Upper lobe of right lung (tissue), 1 donor: ENCODE measurements at regions not wholly inside any gene's neighbourhood (a gene's known extent, or its start where the extent isn't known, plus 50 kb on each side); places are given as distances from the start of the nearest gene placed in this dataset.
"Not testable (repeated sequence)": the region's sequence is repeated elsewhere in the genome, so short reads cannot be mapped to it uniquely, and the experiment has no call there.

Experiments
- ATAC-seq: fragments of 200-7000 bp; cut with Tn5 transposase; one replicate; pipeline ENCODE4 v1.9.1; 2020; ENCODE audit warnings: mild to moderate bottlenecking, moderate library complexity
- DNase-seq: peaks from one replicate; pipeline ENCODE4 v3.0.0-alpha.2; 2020
- H3K27ac ChIP-seq: fragments of 200-600 bp; one replicate; pipeline ENCODE4 v1.8.0; 2022
- H3K27me3 ChIP-seq: fragments of 200-600 bp; one replicate; pipeline ENCODE4 v1.8.0; 2022; ENCODE audit warnings: mild to moderate bottlenecking
- H3K36me3 ChIP-seq: fragments of 200-600 bp; one replicate; pipeline ENCODE4 v1.8.0; 2022
- H3K4me1 ChIP-seq: fragments of 200-600 bp; one replicate; pipeline ENCODE4 v1.8.0; 2022
- H3K4me3 ChIP-seq: fragments of 200-600 bp; one replicate; pipeline ENCODE4 v1.8.0; 2022; ENCODE audit warnings: mild to moderate bottlenecking
- H3K9me3 ChIP-seq: fragments of 200-600 bp; one replicate; pipeline ENCODE4 v1.8.0; 2022
- intact Hi-C: fragments of 100-400 bp; cut with DNase I; formaldehyde crosslinking; loops from one replicate; pipeline ENCODE4 v1.11.0; 2022
- TF ChIP-seq, protein P1 (sequence below): fragments of 200-600 bp; IDR thresholded peaks from one replicate; pipeline ENCODE4 v1.8.0; 2022; ENCODE audit warnings: antibody characterized with exemption
- donor health status: DM: no; HTN: yes; CAD: no; lungs with severe emphysema.

DNA sequence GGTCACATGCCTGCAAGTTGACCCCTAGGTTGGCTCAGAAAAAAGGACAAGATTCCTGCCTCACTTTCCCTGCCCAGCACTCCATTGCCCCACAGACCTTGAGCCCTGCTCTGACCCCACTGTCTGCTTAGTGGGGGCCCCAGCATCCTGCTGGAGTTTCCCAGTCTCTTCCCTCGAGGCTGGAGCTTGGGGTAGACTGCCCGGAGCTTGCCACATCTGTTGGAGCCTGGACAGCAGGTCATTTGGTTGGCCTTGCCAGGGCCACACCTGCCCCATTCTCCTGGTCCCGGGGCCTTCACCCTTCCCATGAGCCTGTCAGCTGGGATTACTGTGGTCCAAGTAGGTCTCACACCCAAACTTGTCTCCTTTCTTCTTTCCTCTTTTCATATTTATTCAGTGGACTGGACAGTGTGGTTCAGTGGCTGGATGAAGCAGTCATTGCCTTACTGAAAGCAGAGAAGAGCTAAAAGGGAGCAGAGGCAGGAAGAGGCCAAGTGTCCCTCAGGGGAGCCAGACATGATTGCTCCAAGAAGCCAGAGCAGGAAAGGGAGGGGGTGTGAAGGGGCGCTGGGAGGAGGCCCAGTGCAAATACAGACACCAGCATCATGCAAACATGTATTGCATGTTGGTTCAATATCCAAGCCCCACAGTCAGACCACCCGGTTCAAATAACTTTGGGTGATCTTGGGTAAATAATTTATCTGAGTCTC is 56.2 kb upstream of the CACUL1 start:
- H3K9me3 ChIP-seq = no peaks in the 10 kb centered on the region
- no peaks in the 10 kb centered on the region for H3K27me3 ChIP-seq
- TF ChIP-seq, protein P1, sequence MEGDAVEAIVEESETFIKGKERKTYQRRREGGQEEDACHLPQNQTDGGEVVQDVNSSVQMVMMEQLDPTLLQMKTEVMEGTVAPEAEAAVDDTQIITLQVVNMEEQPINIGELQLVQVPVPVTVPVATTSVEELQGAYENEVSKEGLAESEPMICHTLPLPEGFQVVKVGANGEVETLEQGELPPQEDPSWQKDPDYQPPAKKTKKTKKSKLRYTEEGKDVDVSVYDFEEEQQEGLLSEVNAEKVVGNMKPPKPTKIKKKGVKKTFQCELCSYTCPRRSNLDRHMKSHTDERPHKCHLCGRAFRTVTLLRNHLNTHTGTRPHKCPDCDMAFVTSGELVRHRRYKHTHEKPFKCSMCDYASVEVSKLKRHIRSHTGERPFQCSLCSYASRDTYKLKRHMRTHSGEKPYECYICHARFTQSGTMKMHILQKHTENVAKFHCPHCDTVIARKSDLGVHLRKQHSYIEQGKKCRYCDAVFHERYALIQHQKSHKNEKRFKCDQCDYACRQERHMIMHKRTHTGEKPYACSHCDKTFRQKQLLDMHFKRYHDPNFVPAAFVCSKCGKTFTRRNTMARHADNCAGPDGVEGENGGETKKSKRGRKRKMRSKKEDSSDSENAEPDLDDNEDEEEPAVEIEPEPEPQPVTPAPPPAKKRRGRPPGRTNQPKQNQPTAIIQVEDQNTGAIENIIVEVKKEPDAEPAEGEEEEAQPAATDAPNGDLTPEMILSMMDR = no peak
- DNase-seq = peak; percentile 39
- no peaks in the 10 kb centered on the region for H3K4me1 ChIP-seq
- no peak overlapping the region for H3K27ac ChIP-seq
- H3K36me3 ChIP-seq = no peaks in the 10 kb centered on the region
- intact Hi-C loops = no loop called here
- no peak overlapping the region for H3K4me3 ChIP-seq
- no peak for ATAC-seq

DNA sequence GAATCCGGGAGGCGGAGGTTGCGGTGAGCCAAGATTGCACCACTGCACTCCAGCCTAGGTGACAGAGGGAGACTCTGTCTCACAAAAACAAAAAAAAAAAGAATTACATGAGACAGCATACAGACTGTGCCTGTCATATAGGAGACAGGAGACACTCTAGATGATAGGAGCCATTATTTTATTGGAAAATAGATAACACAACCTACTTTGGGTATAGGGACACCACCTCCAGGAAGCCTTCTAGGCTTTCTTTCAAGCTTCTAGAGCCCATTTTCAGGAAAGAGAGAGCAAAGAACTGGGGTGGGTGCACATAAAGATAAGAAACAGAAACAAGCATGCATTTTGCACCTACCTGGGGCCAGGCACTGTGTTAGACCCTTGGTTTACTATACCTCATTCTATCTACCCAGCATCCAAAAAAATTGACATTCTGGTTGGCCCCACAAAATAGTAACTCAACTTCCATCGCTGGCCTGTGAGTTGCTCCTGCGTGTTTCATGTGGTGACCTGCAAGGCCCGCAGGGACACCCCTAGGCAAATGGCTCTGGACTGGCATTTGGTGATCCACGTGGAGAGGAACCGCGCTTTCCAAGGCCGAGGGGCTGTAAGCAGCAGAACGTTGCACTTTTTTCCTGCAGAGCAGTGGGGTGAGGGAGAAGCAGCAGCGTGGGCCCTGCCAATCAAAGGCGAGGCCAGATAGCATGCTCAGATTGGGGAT is 57.1 kb upstream of the CACUL1 start:
- TF ChIP-seq, protein P1 = no peak
- Histone ChIP-seq H3K4me3 (no peak overlapping the region), H3K27ac (no peak overlapping the region), H3K9me3 (no peaks in the 10 kb centered on the region), H3K4me1 (no peaks in the 10 kb centered on the region), H3K36me3 (no peaks in the 10 kb centered on the region), H3K27me3 (no peaks in the 10 kb centered on the region)
- intact Hi-C loops = no loop called here
- ATAC-seq (no peak), DNase-seq (peak; percentile 31)

DNA sequence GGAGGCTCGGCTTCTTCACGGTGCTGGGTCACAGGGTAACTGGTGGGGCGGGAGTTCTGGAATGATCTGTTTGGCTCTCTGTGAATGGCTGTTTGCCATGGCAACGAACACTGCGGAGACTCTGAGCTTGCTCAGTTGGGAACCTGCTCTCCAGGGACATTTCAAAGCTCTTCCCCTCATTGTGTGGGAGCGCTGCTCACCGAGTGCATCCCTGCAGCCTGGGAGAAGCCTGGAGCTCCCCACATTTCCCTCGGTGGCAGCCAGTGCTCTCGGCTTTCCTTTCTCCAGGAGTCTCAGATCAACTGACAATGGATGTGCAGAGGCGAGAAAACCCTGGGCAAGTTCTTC is 57.6 kb upstream of the CACUL1 start:
- peak; percentile 20 for DNase-seq
- ATAC-seq = no peak
- Histone ChIP-seq H3K27me3 (no peaks in the 10 kb centered on the region), H3K36me3 (no peaks in the 10 kb centered on the region), H3K4me3 (no peak overlapping the region), H3K27ac (no peak overlapping the region), H3K4me1 (no peaks in the 10 kb centered on the region), H3K9me3 (no peaks in the 10 kb centered on the region)
- TF ChIP-seq, protein P1 = no peak
- intact Hi-C loops = no loop called here

DNA sequence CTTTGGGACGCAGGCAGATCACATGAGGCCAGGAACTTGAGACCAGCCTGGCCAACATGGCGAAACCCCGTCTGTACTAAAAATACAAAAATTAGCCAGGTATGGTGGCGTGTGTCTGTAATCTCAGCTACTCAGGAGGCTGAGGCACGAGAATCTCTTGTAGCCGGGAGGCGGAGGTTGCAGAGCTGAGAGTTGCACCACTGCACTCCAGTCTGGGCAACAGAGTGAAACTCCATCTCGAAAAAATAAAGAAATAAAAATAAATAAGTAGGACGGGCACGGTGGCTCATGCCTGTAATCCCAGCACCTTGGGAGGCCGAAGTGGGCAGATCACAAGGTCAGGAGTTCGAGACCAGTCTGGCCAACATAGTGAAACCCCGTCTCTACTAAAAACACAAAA is 58.2 kb upstream of the CACUL1 start:
- H3K36me3 ChIP-seq, DNase-seq, intact Hi-C loops, H3K27me3 ChIP-seq, H3K4me3 ChIP-seq, H3K27ac ChIP-seq, H3K9me3 ChIP-seq, H3K4me1 ChIP-seq, ATAC-seq: not testable (repeated sequence)

DNA sequence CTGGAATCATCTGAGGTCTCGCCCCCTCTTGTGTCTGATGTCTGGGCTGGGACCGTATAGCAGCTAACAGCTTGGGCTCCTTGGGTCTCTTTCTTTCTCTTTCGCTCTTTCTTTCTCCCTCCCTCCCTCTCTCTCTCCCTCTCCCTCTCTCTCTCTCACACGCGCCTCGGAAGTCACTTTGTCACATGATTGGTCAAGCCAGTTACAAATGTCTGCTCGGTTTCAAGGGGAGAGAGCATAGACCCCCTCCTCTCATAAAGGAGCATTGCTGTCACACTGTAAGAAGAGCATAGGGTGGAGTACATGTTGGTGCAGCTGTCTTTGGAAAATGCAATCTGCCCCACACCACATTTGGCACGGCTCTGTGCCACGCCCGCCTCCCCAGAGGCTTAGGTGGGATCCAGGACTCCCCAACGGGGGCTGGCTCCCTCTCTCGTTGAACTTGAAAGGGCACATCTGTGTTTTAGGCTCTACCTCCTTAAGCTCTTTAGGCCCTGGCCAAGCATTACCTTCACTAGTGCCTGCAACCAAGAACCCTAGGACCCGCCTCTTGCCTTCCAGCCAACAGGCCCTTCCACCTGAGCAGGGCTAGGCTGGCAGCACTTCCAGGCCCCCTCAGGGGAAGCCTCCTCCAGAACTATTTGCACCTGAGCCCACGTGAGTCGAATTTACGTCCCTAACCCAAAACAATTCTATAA is 61.9 kb upstream of the CACUL1 start:
- intact Hi-C loops = no loop called here
- H3K4me1 ChIP-seq = no peaks in the 10 kb centered on the region
- TF ChIP-seq, protein P1 = no peak
- no peak overlapping the region for H3K27ac ChIP-seq
- H3K9me3 ChIP-seq = no peaks in the 10 kb centered on the region
- no peak for ATAC-seq
- no peak for DNase-seq
- H3K4me3 ChIP-seq = no peak overlapping the region
- H3K27me3 ChIP-seq = no peaks in the 10 kb centered on the region
- no peaks in the 10 kb centered on the region for H3K36me3 ChIP-seq
